K562 (cell line): ENCODE measurements at regions not wholly inside any gene's neighbourhood (a gene's known extent, or its start where the extent isn't known, plus 50 kb on each side); places are given as distances from the start of the nearest gene placed in this dataset.
A peak's percentile ranks its signal among the peaks of the same experiment; 100 is the strongest.

Experiments
- EP400 ChIP-seq: fragments of 450-650 bp; IDR thresholded peaks from 2 replicates; pipeline ENCODE4 v1.6.1; 2017; ENCODE audit warnings: antibody characterized with exemption, mild to moderate bottlenecking, moderate library complexity
- HDAC8 ChIP-seq: fragments of 450-650 bp; IDR thresholded peaks from 2 replicates; pipeline ENCODE4 v1.6.1; 2016; ENCODE audit warnings: mild to moderate bottlenecking, missing genetic modification characterization, moderate library complexity, missing compliant biosample characterization
- MEIS2 ChIP-seq: fragments of 450-650 bp; IDR thresholded peaks from 2 replicates; pipeline ENCODE4 v1.6.1; 2014; ENCODE audit warnings: mild to moderate bottlenecking; ENCODE audit not compliant: partially characterized antibody
- SMARCB1 ChIP-seq: IDR thresholded peaks from 2 replicates; pipeline ENCODE4 v1.6.1; 2011; ENCODE audit warnings: improper control_type of control experiment, low read depth; ENCODE audit not compliant: insufficient read length
- TAF9B ChIP-seq: fragments of 450-650 bp; IDR thresholded peaks from 2 replicates; pipeline ENCODE4 v1.6.1; 2018; ENCODE audit warnings: mild to moderate bottlenecking; ENCODE audit not compliant: partially characterized antibody
- TEAD1 ChIP-seq, 2 experiments: fragments of 450-650 bp in 1 of 2; sonication (generic) in 1 of 2; formaldehyde crosslinking; IDR thresholded peaks; 2 replicates each; pipeline versions ENCODE4 v1.4.0 to v1.8.0; 2020 to 2022; ENCODE audit warnings: mild to moderate bottlenecking in 2 of 2, missing genetic modification reagents in 1 of 2
- TF ChIP-seq, protein P1 (sequence below), 2 experiments: fragments of 450-650 bp; IDR thresholded peaks; 2 replicates each; pipeline ENCODE4 v1.6.1; 2016; ENCODE audit warnings: mild to moderate bottlenecking in 2 of 2, borderline replicate concordance in 1 of 2, low read depth in 1 of 2, moderate library complexity in 1 of 2
- TF ChIP-seq, protein P2 (sequence below), 2 experiments: fragments of 450-650 bp; formaldehyde crosslinking in 1 of 2; IDR thresholded peaks; 2 replicates each; pipeline versions ENCODE4 v1.4.0 to v1.6.1; 2014 to 2020; ENCODE audit warnings: mild to moderate bottlenecking in 2 of 2, borderline replicate concordance in 1 of 2, low read depth in 1 of 2

DNA sequence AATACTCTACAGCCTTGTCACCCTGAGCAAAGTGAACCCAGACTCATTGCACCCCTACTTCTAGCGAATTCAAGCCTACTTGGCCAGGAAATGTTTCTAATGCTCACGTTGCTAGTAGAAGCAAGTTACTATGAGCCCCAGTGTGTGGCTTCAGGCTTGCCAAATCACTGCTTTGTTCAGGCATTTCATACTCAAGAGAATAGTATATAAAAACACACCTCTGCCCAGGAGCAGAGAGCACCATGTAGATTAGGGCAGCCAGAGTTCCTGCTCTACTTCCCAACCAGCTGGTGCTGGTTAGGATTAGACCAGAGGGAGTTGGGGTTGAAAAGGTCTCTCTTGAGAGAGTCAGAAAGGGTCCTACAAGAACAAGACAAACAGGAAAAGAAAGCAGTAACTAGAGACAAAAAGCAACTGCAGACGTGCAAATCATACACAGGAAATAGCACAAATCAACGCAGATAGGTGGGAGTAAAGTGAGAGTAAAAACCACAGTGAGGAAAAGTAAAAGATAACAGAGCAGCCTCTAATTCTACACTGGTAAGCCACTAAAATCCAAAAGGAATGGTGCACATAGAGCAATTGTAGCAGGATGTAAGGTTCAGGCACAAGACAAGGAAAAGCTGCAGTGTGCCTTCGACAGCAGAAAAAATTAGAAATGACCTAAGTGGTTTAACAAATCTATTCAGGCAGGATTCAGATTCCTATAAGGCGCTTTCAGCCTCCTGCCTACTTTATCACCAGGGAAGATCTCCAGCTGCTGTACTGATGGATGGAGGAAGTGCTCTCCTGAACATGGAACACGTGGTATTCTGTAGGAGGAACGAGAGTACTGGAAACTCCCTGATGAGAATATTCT is 49.6 kb upstream of the KIF2A start (continued):
- TF ChIP-seq, protein P1, sequence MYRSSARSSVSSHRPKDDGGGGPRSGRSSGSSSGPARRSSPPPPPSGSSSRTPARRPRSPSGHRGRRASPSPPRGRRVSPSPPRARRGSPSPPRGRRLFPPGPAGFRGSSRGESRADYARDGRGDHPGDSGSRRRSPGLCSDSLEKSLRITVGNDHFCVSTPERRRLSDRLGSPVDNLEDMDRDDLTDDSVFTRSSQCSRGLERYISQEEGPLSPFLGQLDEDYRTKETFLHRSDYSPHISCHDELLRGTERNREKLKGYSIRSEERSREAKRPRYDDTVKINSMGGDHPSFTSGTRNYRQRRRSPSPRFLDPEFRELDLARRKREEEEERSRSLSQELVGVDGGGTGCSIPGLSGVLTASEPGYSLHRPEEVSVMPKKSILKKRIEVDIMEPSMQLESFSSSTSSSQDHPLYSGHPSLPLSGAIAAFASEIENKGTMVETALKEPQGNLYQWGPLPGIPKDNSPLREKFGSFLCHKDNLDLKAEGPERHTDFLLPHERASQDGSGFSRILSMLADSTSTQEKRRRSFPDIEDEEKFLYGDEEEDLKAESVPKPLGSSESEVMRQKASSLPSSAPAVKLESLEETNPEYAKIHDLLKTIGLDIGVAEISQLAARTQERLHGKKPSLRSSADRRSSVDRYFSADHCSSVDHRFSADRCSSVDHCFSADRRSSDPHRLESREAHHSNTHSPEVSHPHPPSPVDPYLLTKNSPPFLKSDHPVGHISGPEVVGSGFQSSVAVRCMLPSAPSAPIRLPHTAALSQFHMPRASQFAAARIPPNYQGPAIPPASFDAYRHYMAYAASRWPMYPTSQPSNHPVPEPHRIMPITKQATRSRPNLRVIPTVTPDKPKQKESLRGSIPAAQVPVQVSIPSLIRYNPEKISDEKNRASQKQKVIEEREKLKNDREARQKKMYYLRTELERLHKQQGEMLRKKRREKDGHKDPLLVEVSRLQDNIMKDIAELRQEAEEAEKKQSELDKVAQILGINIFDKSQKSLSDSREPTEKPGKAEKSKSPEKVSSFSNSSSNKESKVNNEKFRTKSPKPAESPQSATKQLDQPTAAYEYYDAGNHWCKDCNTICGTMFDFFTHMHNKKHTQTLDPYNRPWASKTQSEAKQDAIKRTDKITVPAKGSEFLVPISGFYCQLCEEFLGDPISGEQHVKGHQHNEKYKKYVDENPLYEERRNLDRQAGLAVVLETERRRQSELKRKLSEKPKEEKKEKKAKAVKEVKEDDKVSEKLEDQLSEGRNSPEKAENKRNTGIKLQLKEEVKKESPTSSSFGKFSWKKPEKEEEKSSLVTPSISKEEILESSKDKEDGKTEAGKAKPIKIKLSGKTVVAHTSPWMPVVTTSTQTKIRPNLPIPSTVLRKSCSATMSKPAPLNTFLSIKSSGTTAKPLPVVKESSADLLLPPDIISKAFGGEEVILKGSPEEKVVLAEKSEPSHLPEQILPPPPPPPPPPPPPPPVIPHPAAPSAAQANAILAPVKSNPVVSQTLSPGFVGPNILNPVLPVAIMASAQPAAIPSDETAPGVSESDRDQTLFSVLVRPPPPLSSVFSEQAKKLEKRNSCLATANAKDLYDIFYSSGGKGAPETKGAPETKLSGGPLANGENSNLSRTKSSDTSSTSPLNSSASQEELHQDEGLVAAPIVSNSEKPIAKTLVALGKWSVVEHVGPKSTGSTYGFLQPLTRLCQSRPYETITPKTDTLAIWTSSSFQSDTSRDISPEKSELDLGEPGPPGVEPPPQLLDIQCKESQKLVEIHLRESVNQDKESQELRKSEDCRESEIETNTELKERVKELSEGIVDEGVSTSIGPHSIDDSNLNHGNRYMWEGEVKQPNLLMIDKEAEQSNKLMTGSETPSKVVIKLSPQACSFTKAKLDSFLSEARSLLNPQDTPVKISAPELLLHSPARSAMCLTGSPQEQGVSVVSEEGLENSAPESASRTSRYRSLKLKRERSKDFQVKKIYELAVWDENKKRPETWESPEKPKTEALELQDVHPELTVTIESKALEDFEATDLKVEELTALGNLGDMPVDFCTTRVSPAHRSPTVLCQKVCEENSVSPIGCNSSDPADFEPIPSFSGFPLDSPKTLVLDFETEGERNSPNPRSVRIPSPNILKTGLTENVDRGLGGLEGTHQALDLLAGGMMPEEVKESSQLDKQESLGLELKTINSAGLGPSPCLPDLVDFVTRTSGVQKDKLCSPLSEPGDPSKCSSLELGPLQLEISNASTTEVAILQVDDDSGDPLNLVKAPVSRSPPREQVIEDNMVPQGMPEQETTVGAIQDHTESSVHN (IDR thresholded peaks at IDR 0.05; ENCODE audit: borderline replicate concordance in 1 of 2, low read depth in 1 of 2), result peak in 1 of 2 experiments; percentile 58; a peak in 2 of 4 replicates
- TF ChIP-seq, protein P2, sequence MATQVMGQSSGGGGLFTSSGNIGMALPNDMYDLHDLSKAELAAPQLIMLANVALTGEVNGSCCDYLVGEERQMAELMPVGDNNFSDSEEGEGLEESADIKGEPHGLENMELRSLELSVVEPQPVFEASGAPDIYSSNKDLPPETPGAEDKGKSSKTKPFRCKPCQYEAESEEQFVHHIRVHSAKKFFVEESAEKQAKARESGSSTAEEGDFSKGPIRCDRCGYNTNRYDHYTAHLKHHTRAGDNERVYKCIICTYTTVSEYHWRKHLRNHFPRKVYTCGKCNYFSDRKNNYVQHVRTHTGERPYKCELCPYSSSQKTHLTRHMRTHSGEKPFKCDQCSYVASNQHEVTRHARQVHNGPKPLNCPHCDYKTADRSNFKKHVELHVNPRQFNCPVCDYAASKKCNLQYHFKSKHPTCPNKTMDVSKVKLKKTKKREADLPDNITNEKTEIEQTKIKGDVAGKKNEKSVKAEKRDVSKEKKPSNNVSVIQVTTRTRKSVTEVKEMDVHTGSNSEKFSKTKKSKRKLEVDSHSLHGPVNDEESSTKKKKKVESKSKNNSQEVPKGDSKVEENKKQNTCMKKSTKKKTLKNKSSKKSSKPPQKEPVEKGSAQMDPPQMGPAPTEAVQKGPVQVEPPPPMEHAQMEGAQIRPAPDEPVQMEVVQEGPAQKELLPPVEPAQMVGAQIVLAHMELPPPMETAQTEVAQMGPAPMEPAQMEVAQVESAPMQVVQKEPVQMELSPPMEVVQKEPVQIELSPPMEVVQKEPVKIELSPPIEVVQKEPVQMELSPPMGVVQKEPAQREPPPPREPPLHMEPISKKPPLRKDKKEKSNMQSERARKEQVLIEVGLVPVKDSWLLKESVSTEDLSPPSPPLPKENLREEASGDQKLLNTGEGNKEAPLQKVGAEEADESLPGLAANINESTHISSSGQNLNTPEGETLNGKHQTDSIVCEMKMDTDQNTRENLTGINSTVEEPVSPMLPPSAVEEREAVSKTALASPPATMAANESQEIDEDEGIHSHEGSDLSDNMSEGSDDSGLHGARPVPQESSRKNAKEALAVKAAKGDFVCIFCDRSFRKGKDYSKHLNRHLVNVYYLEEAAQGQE (IDR thresholded peaks at IDR 0.05; ENCODE audit: borderline replicate concordance), result peak; percentile 27; the same call in 1 of the 2 replicates
- TF ChIP-seq, protein P2 (CRISPR knock-in tag; IDR thresholded peaks at IDR 0.05; ENCODE audit: low read depth), result no peak
- TF ChIP-seq SMARCB1, result no peak
- no peak for TF ChIP-seq HDAC8 (tag)
- TF ChIP-seq MEIS2, result peak; percentile 56
- TF ChIP-seq TEAD1 (CRISPR knock-in tag; IDR thresholded peaks at IDR 0.05), result 0 out of 4 replicates have a peak, but pooled peaks of 1 of the 2 experiments have one; percentile 13
- TF ChIP-seq EP400, result 0 out of 2 replicates have a peak, but pooled peaks have one; percentile 33
- TF ChIP-seq TAF9B, result peak; percentile 12
